HepG2 (cell line): ENCODE measurements at regions not wholly inside any gene's neighbourhood (a gene's known extent, or its start where the extent isn't known, plus 50 kb on each side); places are given as distances from the start of the nearest gene placed in this dataset.

ENCODE experiments used
- ATAC-seq: fragments of 200-7000 bp; cut with Tn5 transposase; 3 replicates; pipeline ENCODE4 v1.9.1; 2020; ENCODE audit warnings: mild to moderate bottlenecking, moderate library complexity
- BruUV-seq: library from RNA; stranded (reverse); fragments of 400-500 nt; replicated peaks from 2 replicates; lab custom pipeline; 2021; lab: Mats Ljungman, UMichigan
- CTCF ChIA-PET: fragments of 300-600 bp; formaldehyde crosslinking; extraction: SDS; loops from one replicate; lab custom pipeline; 2021; ENCODE audit warnings: low total read pairs, inconsistent platforms, low intra/inter-chr PET ratio; lab: Yijun Ruan, JAX
- POLR2A ChIA-PET: fragments of 350-600 bp; sonication (Branson Sonifier 250); formaldehyde crosslinking; loops from one replicate; lab custom pipeline; 2020; ENCODE audit warnings: antibody characterized with exemption, inconsistent platforms; lab: Yijun Ruan, JAX
- DNase-seq: peaks from one replicate; pipeline ENCODE4 v3.0.0-alpha.2; 2015; ENCODE audit warnings: low spot score
- FAIRE-seq: peaks from 3 replicates; lab custom pipeline; 2011; peaks lifted over from hg19 to GRCh38; lab: Jason Lieb, UNC
- H2AFZ ChIP-seq: one replicate; pipeline ENCODE4 v1.6.1; 2011; ENCODE audit warnings: low read length, inconsistent platforms
- H3K27ac ChIP-seq: fragments of 300-600 bp; 3 replicates; pipeline ENCODE4 v1.8.0; 2011; ENCODE audit warnings: mixed run types, mild to moderate bottlenecking, mixed read lengths, low read length, inconsistent platforms; ENCODE audit not compliant: insufficient read depth; ENCODE audit errors: extremely low read length
- H3K27me3 ChIP-seq, 2 experiments: fragments of 200-600 bp in 1 of 2; 2 replicates in 1 of 2; 3 replicates in 1 of 2; pipeline versions ENCODE4 v1.6.0 to v1.8.0; 2011; ENCODE audit warnings: low read length in 2 of 2, mild to moderate bottlenecking in 2 of 2, moderate library complexity in 2 of 2, inconsistent platforms in 1 of 2; ENCODE audit not compliant: insufficient read depth in 2 of 2, control insufficient read depth in 1 of 2
- H3K36me3 ChIP-seq, 2 experiments: fragments of 200-600 bp in 1 of 2; replicated peaks in 1 of 2; 2 replicates in 1 of 2; 3 replicates in 1 of 2; pipeline versions ENCODE4 v1.5.1 to v1.8.0; 2011; ENCODE audit warnings: low read length in 2 of 2, inconsistent platforms in 1 of 2; ENCODE audit not compliant: insufficient read depth in 2 of 2, control insufficient read depth in 1 of 2
- H3K4me1 ChIP-seq: 2 replicates; pipeline ENCODE4 v1.5.1; 2012; ENCODE audit warnings: low read length, inconsistent platforms; ENCODE audit not compliant: insufficient read depth
- H3K4me2 ChIP-seq: 2 replicates; pipeline ENCODE4 v1.6.0; 2011; ENCODE audit warnings: low read depth, low read length, inconsistent platforms
- H3K4me3 ChIP-seq, 3 experiments: fragments of 200-600 bp in 1 of 3; sonication (generic), shearing (Covaris generic) in 1 of 3; replicated peaks in 1 of 3; 2 replicates each; pipeline ENCODE4 v1.5.1; 2011 to 2016; ENCODE audit warnings: low read length in 3 of 3, inconsistent platforms in 2 of 3, low read depth in 2 of 3, mild to moderate bottlenecking in 2 of 3, control low read depth in 1 of 3, mixed read lengths in 1 of 3; ENCODE audit not compliant: insufficient read depth in 1 of 3
- H3K79me2 ChIP-seq: one replicate; pipeline ENCODE4 v1.6.1; 2011; ENCODE audit warnings: low read length, inconsistent platforms; ENCODE audit not compliant: insufficient read depth
- H3K9ac ChIP-seq: 2 replicates; pipeline ENCODE4 v1.6.0; 2011; ENCODE audit warnings: mild to moderate bottlenecking, low read depth, low read length, inconsistent platforms; ENCODE audit not compliant: insufficient read depth
- H3K9me3 ChIP-seq: 2 replicates; pipeline ENCODE4 v1.5.1; 2012; ENCODE audit warnings: mild to moderate bottlenecking, low read length
- H4K20me1 ChIP-seq: 2 replicates; pipeline ENCODE4 v1.6.0; 2011; ENCODE audit warnings: inconsistent platforms, mild to moderate bottlenecking, low read length, moderate library complexity; ENCODE audit not compliant: insufficient read depth
- HOXA5 ChIP-seq: sonication (generic); formaldehyde crosslinking; IDR thresholded peaks from 2 replicates; pipeline ENCODE4 v1.4.0; 2020; ENCODE audit warnings: missing genetic modification reagents
- PRMT3 ChIP-seq: sonication (generic); formaldehyde crosslinking; IDR thresholded peaks from 2 replicates; pipeline ENCODE4 v1.8.1; 2022; ENCODE audit warnings: low read depth, mild to moderate bottlenecking, moderate library complexity, missing genetic modification reagents, borderline replicate concordance
- ZNF7 ChIP-seq: IDR thresholded peaks from 2 replicates; pipeline ENCODE4 v1.6.1; 2016; ENCODE audit warnings: missing biosample characterization, missing genetic modification reagents
- WGBS: methylation state at CpG from one replicate; pipeline ENCODE4 v1.1.6; 2017; ENCODE audit warnings: low lambda C conversion rate; 5-methylcytosine and 5-hydroxymethylcytosine counted together
- in situ Hi-C: cut with HindIII; loops from 2 replicates; pipeline ENCODE4 v1.10.0; 2017; ENCODE audit warnings: low pct_unique_long_range_greater_than_20kb; ENCODE audit not compliant: extremely low pct_ligation_motif_present
- intact Hi-C: fragments of 100-400 bp; cut with micrococcal nuclease; formaldehyde crosslinking; loops from one replicate; pipeline ENCODE4 v1.10.0; 2022; ENCODE audit not compliant: unreplicated experiment
- TF ChIP-seq, protein P1 (sequence below): sonication (generic); formaldehyde crosslinking; IDR thresholded peaks from 2 replicates; pipeline ENCODE4 v1.4.0; 2020; ENCODE audit warnings: mild to moderate bottlenecking, missing genetic modification reagents, borderline replicate concordance

DNA sequence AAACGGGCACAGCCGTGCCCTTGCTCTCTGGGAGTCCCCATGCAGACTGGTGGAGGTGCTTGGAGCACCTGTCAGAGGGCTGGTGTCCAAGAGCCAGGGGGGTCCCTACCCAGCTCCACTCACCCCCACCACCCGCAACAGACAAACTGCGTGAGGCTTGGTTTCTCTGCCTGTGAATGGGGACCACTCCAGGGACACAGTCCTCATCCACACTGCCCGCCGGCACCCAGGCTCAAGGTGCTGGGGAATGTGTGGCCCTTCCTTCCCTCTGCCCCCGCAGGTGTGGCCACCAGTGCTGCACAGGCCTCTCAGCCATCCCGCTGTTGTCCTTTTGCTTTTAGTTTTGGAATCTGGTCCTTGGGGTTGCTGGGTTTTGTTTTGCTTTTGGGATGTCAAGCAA lies 136.5 kb upstream of the ZNF236 start:
- ATAC-seq (no peak), DNase-seq (no peak), FAIRE-seq (no peak)
- Histone ChIP-seq H4K20me1 (no peaks in the 10 kb centered on the region), H3K9ac (no peak overlapping the region), H3K27ac (no peak overlapping the region), H3K4me2 (no peak overlapping the region), H3K27me3 (peaks cover 0 to 53% of the 10 kb centered on the region in 2 experiments; a peak in 4 of 5 replicates), H3K4me1 (no peaks in the 10 kb centered on the region), H3K79me2 (no peaks in the 10 kb centered on the region), H3K36me3 (no peaks in the 10 kb centered on the region), H3K4me3 (no peak overlapping the region), H2AFZ (no peak overlapping the region), H3K9me3 (no peaks in the 10 kb centered on the region)
- intact Hi-C loops (loop anchor here (1.0 to 2.0 kb wide), 2 partner anchors 191 to 287 kb away; partner anchors contain the start of gene ZNF516), in situ Hi-C loops (loop anchor here (5.0 kb wide), 1 partner anchor 289 kb away; no protein-coding TSS in a partner anchor)
- CTCF ChIA-PET, result no interaction called here
- no TSS peak for BruUV-seq
- TF ChIP-seq HOXA5 (CRISPR knock-in tag), result no peak
- TF ChIP-seq, protein P1, sequence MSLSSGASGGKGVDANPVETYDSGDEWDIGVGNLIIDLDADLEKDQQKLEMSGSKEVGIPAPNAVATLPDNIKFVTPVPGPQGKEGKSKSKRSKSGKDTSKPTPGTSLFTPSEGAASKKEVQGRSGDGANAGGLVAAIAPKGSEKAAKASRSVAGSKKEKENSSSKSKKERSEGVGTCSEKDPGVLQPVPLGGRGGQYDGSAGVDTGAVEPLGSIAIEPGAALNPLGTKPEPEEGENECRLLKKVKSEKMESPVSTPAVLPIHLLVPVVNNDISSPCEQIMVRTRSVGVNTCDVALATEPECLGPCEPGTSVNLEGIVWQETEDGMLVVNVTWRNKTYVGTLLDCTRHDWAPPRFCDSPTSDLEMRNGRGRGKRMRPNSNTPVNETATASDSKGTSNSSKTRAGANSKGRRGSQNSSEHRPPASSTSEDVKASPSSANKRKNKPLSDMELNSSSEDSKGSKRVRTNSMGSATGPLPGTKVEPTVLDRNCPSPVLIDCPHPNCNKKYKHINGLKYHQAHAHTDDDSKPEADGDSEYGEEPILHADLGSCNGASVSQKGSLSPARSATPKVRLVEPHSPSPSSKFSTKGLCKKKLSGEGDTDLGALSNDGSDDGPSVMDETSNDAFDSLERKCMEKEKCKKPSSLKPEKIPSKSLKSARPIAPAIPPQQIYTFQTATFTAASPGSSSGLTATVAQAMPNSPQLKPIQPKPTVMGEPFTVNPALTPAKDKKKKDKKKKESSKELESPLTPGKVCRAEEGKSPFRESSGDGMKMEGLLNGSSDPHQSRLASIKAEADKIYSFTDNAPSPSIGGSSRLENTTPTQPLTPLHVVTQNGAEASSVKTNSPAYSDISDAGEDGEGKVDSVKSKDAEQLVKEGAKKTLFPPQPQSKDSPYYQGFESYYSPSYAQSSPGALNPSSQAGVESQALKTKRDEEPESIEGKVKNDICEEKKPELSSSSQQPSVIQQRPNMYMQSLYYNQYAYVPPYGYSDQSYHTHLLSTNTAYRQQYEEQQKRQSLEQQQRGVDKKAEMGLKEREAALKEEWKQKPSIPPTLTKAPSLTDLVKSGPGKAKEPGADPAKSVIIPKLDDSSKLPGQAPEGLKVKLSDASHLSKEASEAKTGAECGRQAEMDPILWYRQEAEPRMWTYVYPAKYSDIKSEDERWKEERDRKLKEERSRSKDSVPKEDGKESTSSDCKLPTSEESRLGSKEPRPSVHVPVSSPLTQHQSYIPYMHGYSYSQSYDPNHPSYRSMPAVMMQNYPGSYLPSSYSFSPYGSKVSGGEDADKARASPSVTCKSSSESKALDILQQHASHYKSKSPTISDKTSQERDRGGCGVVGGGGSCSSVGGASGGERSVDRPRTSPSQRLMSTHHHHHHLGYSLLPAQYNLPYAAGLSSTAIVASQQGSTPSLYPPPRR (CRISPR knock-in tag), result no peak
- 56% methylated on average over 8 of the region's 8 CpGs for WGBS
- POLR2A ChIA-PET, result no interaction called here

DNA sequence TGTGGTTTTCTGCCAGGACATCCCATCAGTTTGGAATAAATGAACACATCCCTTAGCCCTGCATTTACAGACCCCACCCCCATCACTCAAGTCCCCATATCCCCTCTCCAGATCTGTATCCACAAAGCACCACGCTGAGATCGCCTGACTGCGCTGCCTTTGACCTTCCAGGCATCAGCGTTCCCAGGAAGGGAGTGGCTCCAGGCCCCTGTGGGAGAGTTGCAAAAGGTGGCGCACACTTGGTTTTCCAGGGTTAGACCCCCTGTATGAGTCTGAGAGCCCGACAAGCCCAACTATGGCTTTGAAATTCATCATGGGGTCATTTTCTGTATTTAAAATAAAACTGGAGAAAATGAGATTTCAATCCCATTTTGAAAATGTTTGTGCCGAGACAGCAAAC lies 137.0 kb upstream of the ZNF236 start:
- Histone ChIP-seq H3K9me3 (no peaks in the 10 kb centered on the region), H3K4me2 (no peak overlapping the region), H3K27me3 (peaks cover 0 to 53% of the 10 kb centered on the region in 2 experiments; a peak in 3 of 5 replicates), H3K4me1 (no peaks in the 10 kb centered on the region), H3K79me2 (no peaks in the 10 kb centered on the region), H2AFZ (no peak overlapping the region), H3K9ac (no peak overlapping the region), H3K27ac (no peak overlapping the region), H3K36me3 (no peaks in the 10 kb centered on the region), H4K20me1 (no peaks in the 10 kb centered on the region), H3K4me3 (no peak overlapping the region)
- ChIA-PET POLR2A (no interaction called here), CTCF (no interaction called here)
- no TSS peak for BruUV-seq
- FAIRE-seq, result no peak
- intact Hi-C loops, result no loop called here
- WGBS, result 45% methylated on average over 7 of the region's 7 CpGs
- in situ Hi-C loops, result loop anchor here (5.0 kb wide), 1 partner anchor 288 kb away; no protein-coding TSS in a partner anchor
- TF ChIP-seq ZNF7 (CRISPR knock-in tag), result peak; percentile 81
- TF ChIP-seq PRMT3 (CRISPR knock-in tag), result no peak
- no peak for DNase-seq
- no peak for ATAC-seq
